Transverse colon (tissue), 3 donors: ENCODE measurements at regions not wholly inside any gene's neighbourhood (a gene's known extent, or its start where the extent isn't known, plus 50 kb on each side); places are given as distances from the start of the nearest gene placed in this dataset.

ENCODE experiments used
- CTCF ChIP-seq, 5 experiments: fragments of 200-600 bp in 3 of 5; fragments of 450-650 bp in 2 of 5; sonication (generic) in 3 of 5; IDR thresholded peaks; 1 replicate in 2 of 5; 2 replicates in 3 of 5; pipeline ENCODE4 v1.5.1; 2016 to 2017; ENCODE audit warnings: antibody characterized with exemption in 5 of 5, inconsistent platforms in 3 of 5, mild to moderate bottlenecking in 2 of 5, moderate library complexity in 1 of 5
- POLR2A ChIP-seq: fragments of 450-650 bp; IDR thresholded peaks from one replicate; pipeline ENCODE4 v1.6.1; 2016; ENCODE audit warnings: antibody characterized with exemption, mild to moderate bottlenecking, moderate library complexity

DNA sequence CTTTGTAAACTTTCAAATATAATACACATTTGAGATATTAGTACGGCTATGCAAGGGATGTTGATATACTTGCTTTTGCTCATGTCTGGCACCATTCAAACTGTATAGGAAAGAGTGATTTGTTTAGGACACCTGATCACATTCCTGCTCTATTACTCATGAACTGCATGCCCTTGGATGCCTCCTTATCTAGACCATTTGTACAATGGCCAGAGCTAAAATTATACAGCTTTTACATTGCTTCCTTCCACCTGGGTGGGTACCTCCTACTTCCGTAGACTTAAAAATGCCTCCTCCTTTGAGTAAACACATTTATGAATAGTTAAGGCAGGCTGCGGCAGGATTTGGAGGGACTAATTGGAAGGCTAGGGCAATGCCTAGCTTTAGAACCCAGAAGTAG is 85.4 kb upstream of the PBX1 start:
- no peak for TF ChIP-seq CTCF (IDR thresholded peaks at IDR 0.05)
- TF ChIP-seq POLR2A, result no peak
